ENCODE measurements at regions not wholly inside any gene's neighbourhood (a gene's known extent, or its start where the extent isn't known, plus 50 kb on each side); places are given as distances from the start of the nearest gene placed in this dataset.
"Not testable (repeated sequence)": the region's sequence is repeated elsewhere in the genome, so short reads cannot be mapped to it uniquely, and the experiment has no call there.

- intact Hi-C loops (cut with micrococcal nuclease), result no loop called here
These were observed 1569.0 kb upstream of the FLRT2 start for GRCh38 chr14:83960832-83961512.

- intact Hi-C loops (cut with micrococcal nuclease), result no loop called here
These were observed 1559.9 kb upstream of the FLRT2 start for GRCh38 chr14:83969998-83970397.

- intact Hi-C loops (cut with micrococcal nuclease), result no loop called here
These were observed 1557.3 kb upstream of the FLRT2 start for GRCh38 chr14:83972631-83973030.

DNA sequence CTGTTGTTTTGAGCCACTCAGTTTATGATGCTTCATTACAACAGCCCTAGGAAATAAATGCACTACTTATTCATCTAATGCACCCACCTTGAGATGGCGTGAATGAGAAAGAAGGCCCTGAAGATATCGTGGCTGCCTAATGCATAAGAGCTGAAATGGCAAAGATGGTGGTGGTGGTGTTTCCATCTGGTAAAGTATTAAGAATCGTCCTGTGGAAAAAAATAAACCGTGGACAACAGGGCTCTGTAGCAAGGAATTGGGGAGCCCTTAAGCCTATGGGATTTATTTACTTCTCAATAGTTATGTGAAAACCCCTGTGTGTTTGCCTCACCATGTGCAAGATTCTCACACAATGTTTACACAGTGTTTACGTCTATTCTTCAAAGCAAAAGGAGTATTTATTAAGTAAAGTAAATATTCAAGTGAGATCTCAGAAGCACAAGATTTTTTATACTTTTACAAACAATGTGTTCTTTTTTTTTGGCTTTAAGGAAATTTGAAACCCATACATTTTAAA is 1555.2 kb upstream of the FLRT2 start:
- intact Hi-C loops (cut with micrococcal nuclease), result no loop called here

DNA sequence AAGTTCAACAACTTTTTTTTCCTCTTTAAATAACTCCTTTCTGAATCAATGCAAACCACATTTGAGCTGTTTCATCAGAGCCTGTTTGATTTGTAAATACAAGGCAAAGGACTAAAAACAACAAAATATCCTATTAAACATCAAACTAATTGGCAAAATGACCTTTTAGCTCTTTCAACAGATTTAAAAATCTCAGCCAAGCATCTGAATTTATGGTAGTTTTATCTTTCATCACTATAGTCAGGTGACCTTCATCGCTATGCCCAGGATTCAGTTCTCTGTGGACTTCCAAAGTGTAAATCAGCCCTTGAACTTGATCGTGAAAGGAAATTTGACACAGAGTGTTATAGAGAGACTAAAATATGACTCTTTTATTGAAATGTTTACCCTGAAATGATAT is 1554.5 kb upstream of the FLRT2 start:
- intact Hi-C loops (cut with micrococcal nuclease), result no loop called here

DNA sequence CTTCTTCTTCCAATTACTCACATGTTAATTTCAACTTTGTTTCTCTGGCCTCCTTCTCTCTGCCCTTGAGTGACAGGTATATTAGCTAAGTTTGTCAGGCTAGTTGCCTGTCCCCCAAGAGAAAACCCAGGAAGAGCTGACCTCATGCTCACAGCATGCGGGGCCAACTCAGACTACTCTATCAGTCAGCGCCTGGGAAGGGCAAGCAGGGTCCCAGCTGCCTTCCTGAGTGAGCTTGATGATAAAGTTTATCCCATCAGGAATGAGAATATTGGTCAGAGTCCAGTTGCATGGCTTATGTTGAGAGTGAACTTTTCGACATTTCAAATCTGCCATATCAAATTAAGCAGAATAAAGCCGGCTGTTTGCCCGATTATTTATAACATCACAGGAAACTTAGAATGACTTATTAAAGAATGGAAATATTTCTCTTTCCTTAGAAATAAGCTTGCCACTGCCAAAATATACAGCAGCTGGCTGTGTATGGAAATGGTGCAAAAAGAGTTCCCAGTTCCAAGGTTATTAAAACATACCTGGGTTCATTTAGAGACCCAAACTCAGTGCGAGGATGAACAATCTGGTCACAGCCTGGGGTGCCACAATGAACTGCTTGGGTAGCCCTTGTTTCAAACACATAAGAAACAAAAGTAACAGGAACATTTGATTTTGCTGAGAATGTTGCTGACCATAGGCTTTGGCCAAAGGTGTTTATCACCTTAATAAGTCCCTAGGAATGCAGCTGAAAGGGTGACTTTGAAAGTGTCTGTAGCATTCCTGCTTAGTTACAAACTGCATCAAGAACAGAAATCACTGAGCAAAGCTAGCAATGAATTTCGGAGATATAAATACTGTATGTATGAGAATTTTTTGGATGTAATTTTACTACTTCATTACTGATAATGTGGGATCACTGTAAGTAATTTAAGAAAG is 1553.8 kb upstream of the FLRT2 start:
- intact Hi-C loops (cut with micrococcal nuclease), result no loop called here

DNA sequence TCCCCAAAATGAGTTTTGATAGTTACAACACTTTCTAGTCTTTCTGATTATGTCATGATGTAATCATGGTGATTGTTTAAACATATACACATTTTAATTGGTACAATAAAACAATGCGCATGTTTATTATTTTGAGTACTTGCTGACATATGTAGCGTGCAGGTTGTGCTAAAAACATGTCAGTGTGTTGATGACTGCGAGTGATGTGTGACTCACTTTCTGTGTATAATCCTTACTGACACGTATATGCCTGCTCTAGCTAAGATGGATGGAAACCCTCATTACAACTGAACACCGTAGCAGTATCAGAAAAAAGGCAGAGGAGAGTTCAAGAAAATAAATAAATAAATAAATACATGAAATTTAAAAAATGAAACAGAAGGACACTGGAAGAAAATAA is 1552.4 kb upstream of the FLRT2 start:
- intact Hi-C loops (cut with micrococcal nuclease), result no loop called here

- intact Hi-C loops (cut with micrococcal nuclease), result not testable (repeated sequence)
These were observed 1548.2 kb upstream of the FLRT2 start for GRCh38 chr14:83981676-83982258.

DNA sequence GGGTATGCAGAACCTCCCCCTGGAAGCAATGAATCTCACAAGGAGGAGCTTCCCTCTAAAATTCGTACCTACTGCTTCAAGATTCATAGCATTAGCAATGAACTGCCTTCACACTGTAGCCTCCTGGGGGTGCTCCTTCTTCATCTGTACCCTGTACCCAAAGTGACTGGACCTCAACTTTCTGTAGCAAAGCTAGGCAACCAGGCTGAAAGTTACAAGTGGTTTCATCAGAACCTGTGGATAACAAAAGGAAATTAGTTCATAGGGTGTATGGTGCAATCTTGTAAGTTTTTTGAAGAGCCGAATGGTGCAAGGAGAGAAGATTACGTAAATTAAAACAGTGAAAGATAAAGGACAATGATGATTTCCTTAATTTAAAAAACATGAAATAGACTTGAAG is 1541.7 kb upstream of the FLRT2 start:
- intact Hi-C loops (cut with micrococcal nuclease), result no loop called here

- intact Hi-C loops (cut with micrococcal nuclease), result no loop called here
These were observed 1538.3 kb upstream of the FLRT2 start for GRCh38 chr14:83991666-83992065.

GRCh38 chr14:83992857-83993256 is 1537.1 kb upstream of the FLRT2 start:
- intact Hi-C loops (cut with micrococcal nuclease), result no loop called here

GRCh38 chr14:83993545-83993944 is 1536.4 kb upstream of the FLRT2 start:
- intact Hi-C loops (cut with micrococcal nuclease), result no loop called here

- intact Hi-C loops (cut with micrococcal nuclease), result no loop called here
These were observed 1535.9 kb upstream of the FLRT2 start for GRCh38 chr14:83994020-83994419.

DNA sequence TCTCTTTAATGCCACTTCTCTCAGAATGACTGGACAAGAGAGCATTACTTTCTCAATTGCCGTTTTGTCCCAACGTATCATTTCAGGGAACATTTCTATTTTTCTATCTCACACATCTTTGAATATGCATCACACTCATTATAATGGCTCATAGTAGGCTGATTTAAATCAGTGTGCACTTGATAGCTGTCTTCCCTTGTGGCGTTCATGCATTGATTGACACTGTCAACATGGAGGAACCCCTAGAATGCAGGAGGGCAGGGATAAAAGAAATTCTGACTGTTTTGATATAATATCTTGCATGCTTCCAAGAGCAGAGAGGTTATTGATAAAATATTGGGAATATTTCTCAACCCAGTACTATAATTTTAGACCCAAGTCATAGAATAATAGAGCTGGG is 1528.9 kb upstream of the FLRT2 start:
- intact Hi-C loops (cut with micrococcal nuclease), result no loop called here

- intact Hi-C loops (cut with micrococcal nuclease), result no loop called here
These were observed 1526.6 kb upstream of the FLRT2 start for GRCh38 chr14:84003346-84003745.

- intact Hi-C loops (cut with micrococcal nuclease), result no loop called here
These were observed 1523.2 kb upstream of the FLRT2 start for GRCh38 chr14:84006643-84007155.

GRCh38 chr14:84013424-84013823 is 1516.5 kb upstream of the FLRT2 start:
- intact Hi-C loops (cut with micrococcal nuclease), result no loop called here

- intact Hi-C loops (cut with micrococcal nuclease), result no loop called here
These were observed 1512.4 kb upstream of the FLRT2 start for GRCh38 chr14:84017495-84017894.

DNA sequence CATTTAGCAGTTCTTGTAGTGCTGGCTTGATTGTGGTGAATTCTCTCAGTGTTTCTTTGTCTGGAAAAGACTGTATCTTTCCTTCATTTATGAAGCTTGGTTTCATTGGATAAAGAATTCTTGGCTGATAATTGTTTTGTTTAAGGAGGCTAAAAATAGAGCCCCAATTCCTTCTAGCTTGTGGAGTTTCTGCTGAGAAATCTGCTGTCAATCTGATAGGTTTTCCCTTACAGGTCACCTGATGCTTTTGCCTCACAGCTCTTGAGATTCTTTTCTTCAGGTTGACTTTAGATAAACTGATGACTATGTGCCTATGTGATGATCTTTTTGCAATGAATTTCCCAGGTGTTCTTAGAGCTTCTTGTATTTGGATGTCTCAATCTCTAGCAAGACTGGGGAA is 1508.5 kb upstream of the FLRT2 start:
- intact Hi-C loops (cut with micrococcal nuclease), result no loop called here

GRCh38 chr14:84024231-84024820 is 1505.6 kb upstream of the FLRT2 start:
- intact Hi-C loops (cut with micrococcal nuclease), result no loop called here

Data from T-helper 2 cell treated with Interferon-gamma antibody and Interleukin-4, amounts not matched to agents 100 ng/mL and 5 ng/mL, for 36 hours (primary cell).